GM12878 (cell line): ENCODE measurements at regions not wholly inside any gene's neighbourhood (a gene's known extent, or its start where the extent isn't known, plus 50 kb on each side); places are given as distances from the start of the nearest gene placed in this dataset.

Experiments
- ATAC-seq: fragments of 200-7000 bp; cut with Tn5 transposase; 3 replicates; pipeline ENCODE4 v1.9.1; 2020; ENCODE audit warnings: mild to moderate bottlenecking, moderate library complexity
- BruUV-seq: library from RNA; stranded (reverse); fragments of 400-500 nt; replicated peaks from 2 replicates; lab custom pipeline; 2021; lab: Mats Ljungman, UMichigan
- CTCF ChIA-PET: fragments of 300-600 bp; sonication (Branson Sonifier 250); formaldehyde crosslinking; extraction: SDS; loops from one replicate; lab custom pipeline; 2021; ENCODE audit warnings: inconsistent platforms; lab: Yijun Ruan, JAX
- POLR2A ChIA-PET: fragments of 350-600 bp; formaldehyde crosslinking; extraction: SDS; loops from one replicate; lab custom pipeline; 2021; ENCODE audit warnings: inconsistent platforms; lab: Charles Lee
- RAD21 ChIA-PET: fragments of 300-600 bp; sonication (Branson Sonifier 250); formaldehyde crosslinking; loops from one replicate; lab custom pipeline; 2023; ENCODE audit warnings: antibody characterized with exemption; ENCODE audit not compliant: unreplicated experiment; lab: Charles Lee
- SMC1A ChIA-PET: fragments of 300-600 bp; sonication (Branson Sonifier 250); formaldehyde crosslinking; loops from one replicate; lab custom pipeline; 2023; ENCODE audit not compliant: unreplicated experiment, uncharacterized antibody; lab: Charles Lee
- DNase-seq: peaks from one replicate; pipeline ENCODE4 v3.0.0-alpha.2; 2011; ENCODE audit warnings: low read depth, low spot score
- FAIRE-seq: peaks from 3 replicates; lab custom pipeline; 2011; peaks lifted over from hg19 to GRCh38; lab: Jason Lieb, UNC
- H2AFZ ChIP-seq: 2 replicates; pipeline ENCODE4 v1.6.0; 2011; ENCODE audit warnings: low read depth, low read length, control low read depth; ENCODE audit not compliant: control insufficient read depth
- H3K27ac ChIP-seq: 2 replicates; pipeline ENCODE4 v1.5.1; 2011; ENCODE audit warnings: control low read depth; ENCODE audit not compliant: control insufficient read depth, insufficient read depth
- H3K27me3 ChIP-seq, 2 experiments: replicated peaks in 1 of 2; 2 replicates each; pipeline versions ENCODE4 v1.6.0 to v1.6.1; 2011; ENCODE audit warnings: low read length in 1 of 2; ENCODE audit not compliant: control insufficient read depth in 2 of 2, insufficient read depth in 2 of 2
- H3K36me3 ChIP-seq, 2 experiments: 2 replicates each; pipeline ENCODE4 v1.5.1; 2011; ENCODE audit warnings: low read length in 1 of 2; ENCODE audit not compliant: control insufficient read depth in 2 of 2, insufficient read depth in 2 of 2
- H3K4me1 ChIP-seq: 2 replicates; pipeline ENCODE4 v1.6.1; 2011; ENCODE audit warnings: mild to moderate bottlenecking, low read length, moderate library complexity, mixed read lengths; ENCODE audit not compliant: control insufficient read depth, insufficient read depth
- H3K4me2 ChIP-seq: 2 replicates; pipeline ENCODE4 v1.6.0; 2011; ENCODE audit warnings: control low read depth; ENCODE audit not compliant: control insufficient read depth, insufficient read depth
- H3K4me3 ChIP-seq: fragments of 200-600 bp; sonication (generic); 2 replicates; pipeline ENCODE4 v1.5.1; 2016
- H3K79me2 ChIP-seq: 2 replicates; pipeline ENCODE4 v1.6.0; 2011; ENCODE audit warnings: low read length; ENCODE audit not compliant: control insufficient read depth, insufficient read depth
- H3K9ac ChIP-seq: 2 replicates; pipeline ENCODE4 v1.8.0; 2011; ENCODE audit warnings: low read length, control low read depth, mixed read lengths; ENCODE audit not compliant: control insufficient read depth, insufficient read depth
- H3K9me3 ChIP-seq: replicated peaks from 3 replicates; pipeline ENCODE4 v1.5.1; 2011; ENCODE audit warnings: mild to moderate bottlenecking, low read length; ENCODE audit not compliant: control insufficient read depth, insufficient read depth
- H4K20me1 ChIP-seq: 2 replicates; pipeline ENCODE4 v1.6.0; 2011; ENCODE audit not compliant: control insufficient read depth, insufficient read depth
- BHLHE40 ChIP-seq, 2 experiments: fragments of 450-650 bp in 1 of 2; IDR thresholded peaks; 2 replicates each; pipeline ENCODE4 v1.6.1; 2011 to 2017; ENCODE audit warnings: low read depth in 2 of 2, borderline replicate concordance in 1 of 2, improper control_type of control experiment in 1 of 2, low read length in 1 of 2, mild to moderate bottlenecking in 1 of 2
- CBX5 ChIP-seq: sonication (generic); IDR thresholded peaks from 2 replicates; pipeline ENCODE4 v1.6.1; 2016; ENCODE audit warnings: low read depth, moderate library complexity, mild to moderate bottlenecking, inconsistent platforms
- DPF2 ChIP-seq: fragments of 450-650 bp; IDR thresholded peaks from 2 replicates; pipeline ENCODE4 v1.6.1; 2017; ENCODE audit warnings: mild to moderate bottlenecking
- EGR1 ChIP-seq, 2 experiments: IDR thresholded peaks; 1 replicate in 1 of 2; 2 replicates in 1 of 2; pipeline ENCODE4 v1.6.1; 2011 to 2012; ENCODE audit warnings: low read depth in 2 of 2, low read length in 2 of 2, borderline replicate concordance in 1 of 2, mild to moderate bottlenecking in 1 of 2, moderate library complexity in 1 of 2
- NFYB ChIP-seq: IDR thresholded peaks from 2 replicates; pipeline ENCODE4 v1.6.1; 2011; ENCODE audit warnings: low read depth, mild to moderate bottlenecking, low read length, improper control_type of control experiment, moderate library complexity; ENCODE audit not compliant: insufficient read depth
- RBBP5 ChIP-seq: fragments of 200-600 bp; sonication (generic); conservative IDR thresholded peaks from 2 replicates; pipeline ENCODE4 v1.6.1; 2016
- TBL1XR1 ChIP-seq: IDR thresholded peaks from 2 replicates; pipeline ENCODE4 v1.6.1; 2012; ENCODE audit warnings: low read depth, low read length, improper control_type of control experiment
- TCF12 ChIP-seq: IDR thresholded peaks from 2 replicates; pipeline ENCODE4 v1.6.1; 2011; ENCODE audit warnings: low read depth, mild to moderate bottlenecking, low read length
- WGBS: methylation state at CpG from one replicate; pipeline ENCODE4 v1.1.6; 2016; ENCODE audit warnings: low lambda C conversion rate; ENCODE audit not compliant: insufficient replicate concordance, insufficient coverage; ENCODE audit errors: missing lambda C conversion rate; 5-methylcytosine and 5-hydroxymethylcytosine counted together
- in situ Hi-C: fragments of 300-500 bp; cut with MboI; formaldehyde crosslinking; loops from 9 replicates; pipeline ENCODE4 v1.14.3; 2018; ENCODE audit warnings: mixed read lengths
- intact Hi-C: fragments of 100-400 bp; cut with micrococcal nuclease; formaldehyde crosslinking; loops from one replicate; pipeline ENCODE4 v1.14.2; 2022; ENCODE audit not compliant: unreplicated experiment
- TF ChIP-seq, protein P1 (sequence below): fragments of 450-650 bp; IDR thresholded peaks from 2 replicates; pipeline ENCODE4 v1.6.1; 2017; ENCODE audit warnings: antibody characterized with exemption, mild to moderate bottlenecking, moderate library complexity
- TF ChIP-seq, protein P2 (sequence below): IDR thresholded peaks from 2 replicates; pipeline ENCODE4 v1.6.1; 2012; ENCODE audit warnings: low read depth, low read length, improper control_type of control experiment
- TF ChIP-seq, protein P3 (sequence below): IDR thresholded peaks from 2 replicates; pipeline ENCODE4 v1.6.1; 2011; ENCODE audit warnings: mild to moderate bottlenecking, low read depth, low read length, moderate library complexity; ENCODE audit not compliant: insufficient replicate concordance
- TF ChIP-seq, protein P4 (sequence below): IDR thresholded peaks from 2 replicates; pipeline ENCODE4 v1.6.1; 2012; ENCODE audit warnings: low read length, inconsistent platforms
- TF ChIP-seq, protein P5 (sequence below): fragments of 450-650 bp; IDR thresholded peaks from 2 replicates; pipeline ENCODE4 v1.6.1; 2014; ENCODE audit warnings: mild to moderate bottlenecking
- TF ChIP-seq, protein P6 (sequence below): IDR thresholded peaks from 2 replicates; pipeline ENCODE4 v1.6.1; 2011; ENCODE audit warnings: borderline replicate concordance, low read depth, mild to moderate bottlenecking, moderate library complexity, mixed read lengths, low read length; ENCODE audit not compliant: insufficient read depth; ENCODE audit errors: extremely low read length

DNA sequence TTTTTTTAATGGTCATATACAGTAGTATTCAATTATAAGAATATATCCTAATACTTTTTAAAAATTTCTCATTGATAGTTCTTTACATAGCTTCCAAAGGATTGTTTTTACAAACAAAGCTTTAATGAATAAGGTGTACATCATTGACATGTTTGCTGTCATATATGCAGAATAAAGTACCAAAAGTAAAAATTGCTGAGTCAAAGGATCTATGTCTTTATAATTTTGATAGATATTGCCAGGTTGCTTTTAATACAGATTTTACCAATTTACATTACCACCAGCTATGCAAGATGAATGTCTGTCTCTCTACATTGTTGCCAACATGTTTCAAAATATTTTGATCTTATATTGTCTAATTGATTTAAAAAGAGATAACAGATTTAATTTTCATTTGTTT lies 173.9 kb upstream of the FAM78B start (continued):
- TF ChIP-seq, protein P1, sequence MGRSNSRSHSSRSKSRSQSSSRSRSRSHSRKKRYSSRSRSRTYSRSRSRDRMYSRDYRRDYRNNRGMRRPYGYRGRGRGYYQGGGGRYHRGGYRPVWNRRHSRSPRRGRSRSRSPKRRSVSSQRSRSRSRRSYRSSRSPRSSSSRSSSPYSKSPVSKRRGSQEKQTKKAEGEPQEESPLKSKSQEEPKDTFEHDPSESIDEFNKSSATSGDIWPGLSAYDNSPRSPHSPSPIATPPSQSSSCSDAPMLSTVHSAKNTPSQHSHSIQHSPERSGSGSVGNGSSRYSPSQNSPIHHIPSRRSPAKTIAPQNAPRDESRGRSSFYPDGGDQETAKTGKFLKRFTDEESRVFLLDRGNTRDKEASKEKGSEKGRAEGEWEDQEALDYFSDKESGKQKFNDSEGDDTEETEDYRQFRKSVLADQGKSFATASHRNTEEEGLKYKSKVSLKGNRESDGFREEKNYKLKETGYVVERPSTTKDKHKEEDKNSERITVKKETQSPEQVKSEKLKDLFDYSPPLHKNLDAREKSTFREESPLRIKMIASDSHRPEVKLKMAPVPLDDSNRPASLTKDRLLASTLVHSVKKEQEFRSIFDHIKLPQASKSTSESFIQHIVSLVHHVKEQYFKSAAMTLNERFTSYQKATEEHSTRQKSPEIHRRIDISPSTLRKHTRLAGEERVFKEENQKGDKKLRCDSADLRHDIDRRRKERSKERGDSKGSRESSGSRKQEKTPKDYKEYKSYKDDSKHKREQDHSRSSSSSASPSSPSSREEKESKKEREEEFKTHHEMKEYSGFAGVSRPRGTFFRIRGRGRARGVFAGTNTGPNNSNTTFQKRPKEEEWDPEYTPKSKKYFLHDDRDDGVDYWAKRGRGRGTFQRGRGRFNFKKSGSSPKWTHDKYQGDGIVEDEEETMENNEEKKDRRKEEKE = no peak
- TF ChIP-seq TCF12 = no peak

DNA sequence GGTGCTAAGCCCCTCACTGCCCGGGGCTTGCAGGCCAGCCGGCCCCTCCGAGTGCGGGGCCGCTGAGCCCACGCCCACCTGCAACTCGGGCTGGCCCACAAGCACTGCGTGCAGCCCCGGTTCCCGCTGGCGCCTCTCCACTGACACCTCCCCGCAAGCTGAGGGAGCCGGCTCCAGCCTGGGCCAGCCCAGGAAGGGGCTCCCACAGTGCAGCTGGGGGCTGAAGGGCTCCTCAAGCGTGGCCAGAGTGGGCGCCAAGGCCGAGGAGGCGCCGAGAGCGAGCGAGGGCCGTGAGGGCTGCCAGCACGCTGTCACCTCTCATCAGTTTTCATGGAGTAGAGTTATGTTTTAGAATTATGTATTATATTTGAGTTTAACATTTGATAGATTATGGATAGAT lies 176.5 kb upstream of the FAM78B start:
- Histone ChIP-seq H3K9me3 (no peaks in the 10 kb centered on the region; the same call in 2 of the 3 replicates), H3K4me1 (no peaks in the 10 kb centered on the region), H3K9ac (no peak overlapping the region), H3K27me3 (no peaks in the 10 kb centered on the region), H3K79me2 (no peaks in the 10 kb centered on the region), H3K4me3 (no peak overlapping the region), H3K36me3 (no peaks in the 10 kb centered on the region), H3K4me2 (no peak overlapping the region), H3K27ac (no peak overlapping the region), H2AFZ (no peak overlapping the region), H4K20me1 (no peaks in the 10 kb centered on the region)
- in situ Hi-C loops = no loop called here
- ChIA-PET RAD21 (no interaction called here), SMC1A (no interaction called here), POLR2A (no interaction called here), CTCF (no interaction called here)
- FAIRE-seq (no peak), ATAC-seq (no peak), DNase-seq (no peak)
- no TSS peak for BruUV-seq
- no peak for TF ChIP-seq CBX5
- TF ChIP-seq, protein P2, sequence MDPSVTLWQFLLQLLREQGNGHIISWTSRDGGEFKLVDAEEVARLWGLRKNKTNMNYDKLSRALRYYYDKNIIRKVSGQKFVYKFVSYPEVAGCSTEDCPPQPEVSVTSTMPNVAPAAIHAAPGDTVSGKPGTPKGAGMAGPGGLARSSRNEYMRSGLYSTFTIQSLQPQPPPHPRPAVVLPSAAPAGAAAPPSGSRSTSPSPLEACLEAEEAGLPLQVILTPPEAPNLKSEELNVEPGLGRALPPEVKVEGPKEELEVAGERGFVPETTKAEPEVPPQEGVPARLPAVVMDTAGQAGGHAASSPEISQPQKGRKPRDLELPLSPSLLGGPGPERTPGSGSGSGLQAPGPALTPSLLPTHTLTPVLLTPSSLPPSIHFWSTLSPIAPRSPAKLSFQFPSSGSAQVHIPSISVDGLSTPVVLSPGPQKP = no peak
- TF ChIP-seq, protein P3, sequence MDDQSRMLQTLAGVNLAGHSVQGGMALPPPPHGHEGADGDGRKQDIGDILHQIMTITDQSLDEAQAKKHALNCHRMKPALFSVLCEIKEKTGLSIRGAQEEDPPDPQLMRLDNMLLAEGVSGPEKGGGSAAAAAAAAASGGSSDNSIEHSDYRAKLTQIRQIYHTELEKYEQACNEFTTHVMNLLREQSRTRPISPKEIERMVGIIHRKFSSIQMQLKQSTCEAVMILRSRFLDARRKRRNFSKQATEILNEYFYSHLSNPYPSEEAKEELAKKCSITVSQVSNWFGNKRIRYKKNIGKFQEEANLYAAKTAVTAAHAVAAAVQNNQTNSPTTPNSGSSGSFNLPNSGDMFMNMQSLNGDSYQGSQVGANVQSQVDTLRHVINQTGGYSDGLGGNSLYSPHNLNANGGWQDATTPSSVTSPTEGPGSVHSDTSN = no peak
- no peak for TF ChIP-seq TBL1XR1
- no peak for TF ChIP-seq BHLHE40 (IDR thresholded peaks at IDR 0.05; ENCODE audit: borderline replicate concordance in 1 of 2, low read depth in 2 of 2, low read length in 1 of 2)
- TF ChIP-seq RBBP5 = no peak
- no peak for TF ChIP-seq NFYB
- TF ChIP-seq, protein P4, sequence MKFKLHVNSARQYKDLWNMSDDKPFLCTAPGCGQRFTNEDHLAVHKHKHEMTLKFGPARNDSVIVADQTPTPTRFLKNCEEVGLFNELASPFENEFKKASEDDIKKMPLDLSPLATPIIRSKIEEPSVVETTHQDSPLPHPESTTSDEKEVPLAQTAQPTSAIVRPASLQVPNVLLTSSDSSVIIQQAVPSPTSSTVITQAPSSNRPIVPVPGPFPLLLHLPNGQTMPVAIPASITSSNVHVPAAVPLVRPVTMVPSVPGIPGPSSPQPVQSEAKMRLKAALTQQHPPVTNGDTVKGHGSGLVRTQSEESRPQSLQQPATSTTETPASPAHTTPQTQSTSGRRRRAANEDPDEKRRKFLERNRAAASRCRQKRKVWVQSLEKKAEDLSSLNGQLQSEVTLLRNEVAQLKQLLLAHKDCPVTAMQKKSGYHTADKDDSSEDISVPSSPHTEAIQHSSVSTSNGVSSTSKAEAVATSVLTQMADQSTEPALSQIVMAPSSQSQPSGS = no peak
- TF ChIP-seq, protein P5, sequence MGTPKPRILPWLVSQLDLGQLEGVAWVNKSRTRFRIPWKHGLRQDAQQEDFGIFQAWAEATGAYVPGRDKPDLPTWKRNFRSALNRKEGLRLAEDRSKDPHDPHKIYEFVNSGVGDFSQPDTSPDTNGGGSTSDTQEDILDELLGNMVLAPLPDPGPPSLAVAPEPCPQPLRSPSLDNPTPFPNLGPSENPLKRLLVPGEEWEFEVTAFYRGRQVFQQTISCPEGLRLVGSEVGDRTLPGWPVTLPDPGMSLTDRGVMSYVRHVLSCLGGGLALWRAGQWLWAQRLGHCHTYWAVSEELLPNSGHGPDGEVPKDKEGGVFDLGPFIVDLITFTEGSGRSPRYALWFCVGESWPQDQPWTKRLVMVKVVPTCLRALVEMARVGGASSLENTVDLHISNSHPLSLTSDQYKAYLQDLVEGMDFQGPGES = no peak
- no peak for TF ChIP-seq DPF2
- TF ChIP-seq, protein P6, sequence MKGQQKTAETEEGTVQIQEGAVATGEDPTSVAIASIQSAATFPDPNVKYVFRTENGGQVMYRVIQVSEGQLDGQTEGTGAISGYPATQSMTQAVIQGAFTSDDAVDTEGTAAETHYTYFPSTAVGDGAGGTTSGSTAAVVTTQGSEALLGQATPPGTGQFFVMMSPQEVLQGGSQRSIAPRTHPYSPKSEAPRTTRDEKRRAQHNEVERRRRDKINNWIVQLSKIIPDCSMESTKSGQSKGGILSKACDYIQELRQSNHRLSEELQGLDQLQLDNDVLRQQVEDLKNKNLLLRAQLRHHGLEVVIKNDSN = no peak
- TF ChIP-seq EGR1 (IDR thresholded peaks at IDR 0.05; ENCODE audit: borderline replicate concordance in 1 of 2, low read depth in 2 of 2, low read length in 2 of 2) = no peak
- intact Hi-C loops = no loop called here
- WGBS = 54% methylated on average over 19 of the region's 22 CpGs
